Fibroblast of pulmonary artery (primary cell): ENCODE measurements at regions not wholly inside any gene's neighbourhood (a gene's known extent, or its start where the extent isn't known, plus 50 kb on each side); places are given as distances from the start of the nearest gene placed in this dataset.

ENCODE experiments used
- DNase-seq: peaks from one replicate; pipeline ENCODE4 v3.0.0-alpha.2; 2010; ENCODE audit warnings: low read depth
- H3K4me3 ChIP-seq: replicated peaks from 2 replicates; pipeline ENCODE4 v1.5.1; 2011; ENCODE audit warnings: low read depth, mild to moderate bottlenecking, control low read depth, low read length, moderate library complexity
- TF ChIP-seq, protein P1 (sequence below): IDR thresholded peaks from 2 replicates; pipeline ENCODE4 v1.5.1; 2011; ENCODE audit warnings: mild to moderate bottlenecking, control low read depth, low read length, inconsistent platforms; ENCODE audit errors: missing control alignments

DNA sequence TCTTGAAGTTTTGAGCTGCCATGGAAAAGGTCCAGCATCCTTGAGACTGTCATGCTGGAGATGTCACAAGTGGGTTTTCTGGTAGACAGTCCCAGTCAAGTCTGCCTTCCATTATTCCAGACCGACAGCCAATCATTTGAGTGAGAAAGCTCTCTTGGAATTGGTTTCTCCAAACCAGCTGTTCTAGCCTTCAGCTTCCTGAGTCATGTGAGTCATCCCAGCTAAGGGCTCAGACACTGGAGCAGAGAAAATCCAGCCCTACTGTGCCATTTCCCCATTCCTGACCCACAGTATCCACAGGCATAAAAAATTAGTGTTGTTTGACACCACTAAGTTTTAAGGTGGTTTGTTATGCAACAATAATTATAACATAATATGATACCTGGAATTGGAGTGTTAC is 219.0 kb downstream of the ADRA2A start:
- no peak overlapping the region for H3K4me3 ChIP-seq
- no peak for DNase-seq
- TF ChIP-seq, protein P1, sequence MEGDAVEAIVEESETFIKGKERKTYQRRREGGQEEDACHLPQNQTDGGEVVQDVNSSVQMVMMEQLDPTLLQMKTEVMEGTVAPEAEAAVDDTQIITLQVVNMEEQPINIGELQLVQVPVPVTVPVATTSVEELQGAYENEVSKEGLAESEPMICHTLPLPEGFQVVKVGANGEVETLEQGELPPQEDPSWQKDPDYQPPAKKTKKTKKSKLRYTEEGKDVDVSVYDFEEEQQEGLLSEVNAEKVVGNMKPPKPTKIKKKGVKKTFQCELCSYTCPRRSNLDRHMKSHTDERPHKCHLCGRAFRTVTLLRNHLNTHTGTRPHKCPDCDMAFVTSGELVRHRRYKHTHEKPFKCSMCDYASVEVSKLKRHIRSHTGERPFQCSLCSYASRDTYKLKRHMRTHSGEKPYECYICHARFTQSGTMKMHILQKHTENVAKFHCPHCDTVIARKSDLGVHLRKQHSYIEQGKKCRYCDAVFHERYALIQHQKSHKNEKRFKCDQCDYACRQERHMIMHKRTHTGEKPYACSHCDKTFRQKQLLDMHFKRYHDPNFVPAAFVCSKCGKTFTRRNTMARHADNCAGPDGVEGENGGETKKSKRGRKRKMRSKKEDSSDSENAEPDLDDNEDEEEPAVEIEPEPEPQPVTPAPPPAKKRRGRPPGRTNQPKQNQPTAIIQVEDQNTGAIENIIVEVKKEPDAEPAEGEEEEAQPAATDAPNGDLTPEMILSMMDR, result no peak

DNA sequence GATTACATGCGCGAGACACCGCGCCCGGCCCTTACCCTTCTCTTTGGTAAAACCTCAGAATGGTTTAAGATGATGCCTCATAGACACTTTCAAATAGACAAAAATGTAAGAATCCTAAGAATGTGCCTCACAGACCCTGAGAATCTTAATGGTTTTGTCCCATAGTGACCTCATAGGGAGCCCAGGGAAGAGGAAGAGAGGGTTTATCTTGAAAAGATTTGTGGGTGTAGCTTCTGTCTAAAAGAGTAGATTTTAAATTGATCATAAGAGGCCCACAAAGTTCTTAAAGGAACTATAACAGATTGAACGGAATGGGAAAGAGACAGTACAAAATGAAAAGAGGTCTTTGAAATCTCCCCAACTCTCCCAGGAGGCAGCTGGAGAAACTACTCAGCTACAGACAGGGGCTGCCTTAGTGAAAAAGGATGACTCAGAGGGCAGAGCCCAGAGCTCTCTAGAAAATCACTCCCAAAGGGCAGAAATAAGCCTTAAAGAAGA is 220.6 kb downstream of the ADRA2A start:
- DNase-seq, result no peak
- TF ChIP-seq, protein P1, result no peak
- no peak overlapping the region for H3K4me3 ChIP-seq

DNA sequence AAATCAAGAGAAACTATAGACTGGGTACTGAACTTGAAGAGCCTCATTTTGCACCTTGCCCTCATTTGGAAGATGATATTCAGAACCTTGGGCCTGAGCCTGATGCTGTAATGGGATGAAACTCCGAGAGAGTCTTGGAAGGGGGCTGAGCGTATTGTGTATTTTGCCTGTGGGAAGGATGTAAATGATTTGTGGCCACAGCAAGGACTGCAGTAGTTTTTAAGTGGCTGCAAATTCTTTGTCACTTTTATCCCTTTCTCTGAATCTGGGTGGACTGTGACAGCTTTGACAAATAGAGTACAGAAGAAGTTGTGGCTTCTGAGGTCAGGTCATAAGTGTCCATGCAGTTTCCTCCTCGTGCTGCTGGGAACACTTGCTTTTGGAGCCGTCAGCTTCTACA is 221.2 kb downstream of the ADRA2A start:
- no peak for DNase-seq
- TF ChIP-seq, protein P1, result no peak
- no peak overlapping the region for H3K4me3 ChIP-seq

DNA sequence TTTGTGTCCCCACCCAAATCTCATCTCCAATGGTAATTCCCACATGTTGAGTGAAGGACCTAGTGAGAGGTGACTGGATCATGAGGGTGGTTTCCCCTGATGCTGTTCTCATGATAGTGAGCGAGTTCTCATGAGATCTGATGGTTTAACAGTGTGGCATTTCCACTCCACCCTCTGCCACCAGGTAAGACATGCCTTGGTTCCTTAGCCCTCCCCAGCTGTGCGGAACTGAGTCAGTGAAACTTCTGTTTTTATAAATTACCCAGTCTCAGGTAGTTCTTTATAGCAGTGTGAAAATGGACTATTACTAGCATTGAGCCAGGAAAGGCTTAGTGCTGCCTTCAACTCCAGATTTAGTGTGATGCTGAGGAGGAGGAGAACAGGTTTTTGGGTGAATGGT is 222.2 kb downstream of the ADRA2A start:
- DNase-seq, result no peak
- TF ChIP-seq, protein P1, result no peak
- H3K4me3 ChIP-seq, result no peak overlapping the region

DNA sequence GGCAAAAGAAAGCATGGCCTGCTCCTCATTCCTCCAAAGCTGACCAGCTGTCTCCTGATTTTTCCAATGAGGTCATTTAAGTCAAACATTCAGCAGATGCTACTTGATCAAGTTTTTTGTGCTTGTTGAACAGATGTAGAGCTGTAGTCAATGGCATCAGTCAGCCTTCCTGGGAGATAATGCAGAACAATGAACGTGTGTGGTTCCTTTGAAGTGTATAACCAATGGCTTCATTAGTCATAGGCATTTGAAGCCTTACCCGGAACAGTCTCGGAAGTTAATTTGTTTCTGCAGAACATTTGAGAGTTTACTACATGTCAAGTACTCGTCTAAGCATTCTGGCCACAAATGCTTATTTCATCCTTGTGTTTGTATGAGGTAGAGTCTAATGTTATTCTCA is 227.1 kb downstream of the ADRA2A start:
- TF ChIP-seq, protein P1, result no peak
- no peak for DNase-seq
- no peak overlapping the region for H3K4me3 ChIP-seq

DNA sequence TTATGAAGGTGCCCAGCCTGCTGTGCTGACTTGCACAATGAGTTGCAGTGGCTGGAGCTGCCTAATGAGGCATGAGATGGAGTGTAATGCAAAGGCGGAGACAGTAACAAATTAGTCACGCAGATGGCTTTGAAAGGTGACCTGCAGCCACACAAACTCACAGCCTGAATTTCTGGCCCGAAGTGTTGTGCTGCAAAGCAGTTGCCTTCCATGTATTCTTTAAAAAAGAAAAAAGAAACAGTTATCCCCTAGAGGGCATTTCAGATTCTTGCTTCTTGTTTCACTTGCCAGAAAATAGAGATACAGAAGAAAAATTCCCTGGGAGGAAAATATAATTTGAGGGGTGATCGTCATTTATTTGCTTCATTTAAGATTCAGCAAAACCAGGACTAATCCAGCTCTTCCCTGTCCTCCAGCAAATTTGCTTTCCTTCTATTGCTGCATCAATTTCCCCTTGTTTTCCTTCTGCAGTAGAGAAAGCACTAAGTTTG is 239.9 kb downstream of the ADRA2A start:
- H3K4me3 ChIP-seq, result no peak overlapping the region
- TF ChIP-seq, protein P1, result no peak
- DNase-seq, result no peak

DNA sequence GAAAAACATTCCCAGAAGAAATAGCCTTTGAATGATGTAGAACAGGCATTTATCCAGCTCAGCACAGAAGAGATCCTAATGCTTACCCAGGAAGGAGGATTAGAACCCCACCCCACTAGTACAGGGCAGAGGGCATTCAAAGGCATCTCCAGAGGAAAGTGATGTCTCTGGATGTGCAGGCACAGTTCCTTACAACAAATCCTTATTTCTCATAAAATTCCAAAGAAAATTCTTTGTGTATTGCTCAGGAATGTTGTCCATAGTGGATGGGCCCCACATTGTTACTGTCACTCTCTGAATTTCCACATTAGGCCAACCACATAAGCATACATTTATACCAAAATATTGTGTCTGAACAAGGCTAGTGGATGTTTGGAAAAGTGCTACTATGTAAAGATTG is 243.0 kb downstream of the ADRA2A start:
- TF ChIP-seq, protein P1, result no peak
- no peak for DNase-seq
- no peak overlapping the region for H3K4me3 ChIP-seq
